Stomach (tissue), 4 donors: ENCODE measurements at regions not wholly inside any gene's neighbourhood (a gene's known extent, or its start where the extent isn't known, plus 50 kb on each side); places are given as distances from the start of the nearest gene placed in this dataset.

Source experiments
- EP300 ChIP-seq: sonication (generic); formaldehyde crosslinking; IDR thresholded peaks from one replicate; pipeline ENCODE4 v1.6.1; 2017; ENCODE audit warnings: antibody characterized with exemption
- POLR2A ChIP-seq, 4 donors: fragments of 450-650 bp; IDR thresholded peaks; one replicate each; pipeline ENCODE4 v1.6.1; 2016; ENCODE audit warnings: antibody characterized with exemption in 4 of 4, control low read depth in 2 of 4, mild to moderate bottlenecking in 1 of 4, moderate library complexity in 1 of 4
- TF ChIP-seq, protein P1 (sequence below), 7 experiments: fragments of 450-650 bp in 4 of 7; fragments of 200-600 bp in 3 of 7; sonication (generic) in 3 of 7; IDR thresholded peaks; one replicate each; pipeline ENCODE4 v1.5.1; 2016 to 2019; ENCODE audit warnings: antibody characterized with exemption in 7 of 7, control low read depth in 2 of 7, mild to moderate bottlenecking in 1 of 7

DNA sequence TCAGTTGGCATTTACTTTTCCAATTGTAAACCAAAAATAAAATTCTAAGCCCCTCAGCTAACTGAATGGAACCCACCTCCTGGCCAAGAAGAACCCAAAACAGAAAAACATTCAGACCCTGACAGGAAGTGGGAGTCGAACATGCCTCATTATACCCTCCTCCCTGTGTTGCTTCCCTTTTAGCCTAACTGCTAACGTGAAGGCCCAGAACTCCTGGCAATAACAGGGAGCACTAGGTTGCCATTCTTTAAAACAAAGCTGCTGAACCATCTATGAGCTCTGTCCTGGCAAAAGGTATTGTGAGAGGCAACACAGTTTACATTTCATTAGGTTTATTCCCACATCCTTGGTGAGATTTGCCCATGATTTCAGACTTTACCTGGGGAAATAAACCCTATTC is 481.4 kb downstream of the CHSY3 start:
- TF ChIP-seq, protein P1, sequence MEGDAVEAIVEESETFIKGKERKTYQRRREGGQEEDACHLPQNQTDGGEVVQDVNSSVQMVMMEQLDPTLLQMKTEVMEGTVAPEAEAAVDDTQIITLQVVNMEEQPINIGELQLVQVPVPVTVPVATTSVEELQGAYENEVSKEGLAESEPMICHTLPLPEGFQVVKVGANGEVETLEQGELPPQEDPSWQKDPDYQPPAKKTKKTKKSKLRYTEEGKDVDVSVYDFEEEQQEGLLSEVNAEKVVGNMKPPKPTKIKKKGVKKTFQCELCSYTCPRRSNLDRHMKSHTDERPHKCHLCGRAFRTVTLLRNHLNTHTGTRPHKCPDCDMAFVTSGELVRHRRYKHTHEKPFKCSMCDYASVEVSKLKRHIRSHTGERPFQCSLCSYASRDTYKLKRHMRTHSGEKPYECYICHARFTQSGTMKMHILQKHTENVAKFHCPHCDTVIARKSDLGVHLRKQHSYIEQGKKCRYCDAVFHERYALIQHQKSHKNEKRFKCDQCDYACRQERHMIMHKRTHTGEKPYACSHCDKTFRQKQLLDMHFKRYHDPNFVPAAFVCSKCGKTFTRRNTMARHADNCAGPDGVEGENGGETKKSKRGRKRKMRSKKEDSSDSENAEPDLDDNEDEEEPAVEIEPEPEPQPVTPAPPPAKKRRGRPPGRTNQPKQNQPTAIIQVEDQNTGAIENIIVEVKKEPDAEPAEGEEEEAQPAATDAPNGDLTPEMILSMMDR (IDR thresholded peaks at IDR 0.05): no peak
- no peak for TF ChIP-seq POLR2A (IDR thresholded peaks at IDR 0.05)
- TF ChIP-seq EP300: no peak
